ENCODE measurements at regions not wholly inside any gene's neighbourhood (a gene's known extent, or its start where the extent isn't known, plus 50 kb on each side); places are given as distances from the start of the nearest gene placed in this dataset.

- H3K9me3 ChIP-seq, result no peaks in the 10 kb centered on the region
- H3K4me1 ChIP-seq, result no peaks in the 10 kb centered on the region
- no peaks in the 10 kb centered on the region for H3K36me3 ChIP-seq
- H3K4me3 ChIP-seq, result no peak overlapping the region
- 63% methylated on average over 4 of the region's 4 CpGs for WGBS
- no peak for DNase-seq (ENCODE audit: low spot score in 2 of 2)
- TF ChIP-seq EP300 (IDR thresholded peaks at IDR 0.05), result no peak
- no peak for TF ChIP-seq POLR2A (IDR thresholded peaks at IDR 0.05)
- TF ChIP-seq CTCF (IDR thresholded peaks at IDR 0.05), result no peak
- no peak for TF ChIP-seq POLR2AphosphoS5 (IDR thresholded peaks at IDR 0.05)
- no peaks in the 10 kb centered on the region for H3K27me3 ChIP-seq
- no peak overlapping the region for H3K27ac ChIP-seq
Observed at GRCh38 chr4:58606303-58606702, 1496.1 kb upstream of the IGFBP7 start.

- Histone ChIP-seq H3K9me3 (no peaks in the 10 kb centered on the region), H3K36me3 (no peaks in the 10 kb centered on the region), H3K4me3 (no peak overlapping the region), H3K4me1 (no peaks in the 10 kb centered on the region), H3K27ac (no peak overlapping the region), H3K27me3 (no peaks in the 10 kb centered on the region)
- TF ChIP-seq EP300 (IDR thresholded peaks at IDR 0.05) (no peak), CTCF (IDR thresholded peaks at IDR 0.05) (no peak), POLR2A (IDR thresholded peaks at IDR 0.05) (no peak), POLR2AphosphoS5 (IDR thresholded peaks at IDR 0.05) (no peak)
- 88% methylated on average over 4 of the region's 4 CpGs for WGBS
- DNase-seq (ENCODE audit: low spot score in 2 of 2), result no peak
Observed at GRCh38 chr4:58603951-58604350, 1493.8 kb upstream of the IGFBP7 start.

- Histone ChIP-seq H3K36me3 (no peaks in the 10 kb centered on the region), H3K4me1 (no peaks in the 10 kb centered on the region), H3K27ac (no peak overlapping the region), H3K9me3 (no peaks in the 10 kb centered on the region), H3K4me3 (no peak overlapping the region), H3K27me3 (no peaks in the 10 kb centered on the region)
- TF ChIP-seq POLR2AphosphoS5 (IDR thresholded peaks at IDR 0.05) (no peak), EP300 (IDR thresholded peaks at IDR 0.05) (no peak), CTCF (IDR thresholded peaks at IDR 0.05) (no peak), POLR2A (IDR thresholded peaks at IDR 0.05) (no peak)
- 7% methylated on average over 1 of the region's 1 CpG for WGBS
- no peak for DNase-seq (ENCODE audit: low spot score in 2 of 2)
Observed at GRCh38 chr4:58602731-58603359, 1492.7 kb upstream of the IGFBP7 start.

GRCh38 chr4:58602022-58602421 lies 1491.8 kb upstream of the IGFBP7 start:
- no peak overlapping the region for H3K4me3 ChIP-seq
- WGBS, result 45% methylated on average over 1 of the region's 1 CpG
- no peaks in the 10 kb centered on the region for H3K36me3 ChIP-seq
- no peak for TF ChIP-seq EP300 (IDR thresholded peaks at IDR 0.05)
- TF ChIP-seq POLR2A (IDR thresholded peaks at IDR 0.05), result no peak
- TF ChIP-seq POLR2AphosphoS5 (IDR thresholded peaks at IDR 0.05), result no peak
- TF ChIP-seq CTCF (IDR thresholded peaks at IDR 0.05), result no peak
- H3K9me3 ChIP-seq, result no peaks in the 10 kb centered on the region
- H3K4me1 ChIP-seq, result no peaks in the 10 kb centered on the region
- no peaks in the 10 kb centered on the region for H3K27me3 ChIP-seq
- no peak overlapping the region for H3K27ac ChIP-seq
- DNase-seq (ENCODE audit: low spot score in 2 of 2), result no peak

- Histone ChIP-seq H3K27ac (no peak overlapping the region), H3K36me3 (no peaks in the 10 kb centered on the region), H3K27me3 (no peaks in the 10 kb centered on the region), H3K9me3 (no peaks in the 10 kb centered on the region), H3K4me3 (no peak overlapping the region), H3K4me1 (no peaks in the 10 kb centered on the region)
- 84% methylated on average over 2 of the region's 2 CpGs for whole genome bisulfite sequencing
- DNase-seq (ENCODE audit: low spot score in 2 of 2), result no peak
- TF ChIP-seq EP300 (IDR thresholded peaks at IDR 0.05), result no peak
- no peak for TF ChIP-seq POLR2AphosphoS5 (IDR thresholded peaks at IDR 0.05)
- TF ChIP-seq CTCF (IDR thresholded peaks at IDR 0.05), result no peak
- TF ChIP-seq POLR2A (IDR thresholded peaks at IDR 0.05), result no peak
Observed at GRCh38 chr4:58600290-58600689, 1490.1 kb upstream of the IGFBP7 start.

Measured in suprapubic skin (tissue), 4 donors.